ENCODE measurements at regions not wholly inside any gene's neighbourhood (a gene's known extent, or its start where the extent isn't known, plus 50 kb on each side); places are given as distances from the start of the nearest gene placed in this dataset.
A peak's percentile ranks its signal among the peaks of the same experiment; 100 is the strongest.
"Not testable (repeated sequence)": the region's sequence is repeated elsewhere in the genome, so short reads cannot be mapped to it uniquely, and the experiment has no call there.

- Mint-ChIP-seq H3K9me3 (no peaks in the 10 kb centered on the region), H3K27me3 (ENCODE audit: insufficient read depth) (no peaks in the 10 kb centered on the region; the same call in 1 of the 2 replicates), H3K4me1 (ENCODE audit: low read depth) (no peaks in the 10 kb centered on the region), H3K27ac (no peak overlapping the region), H3K4me3 (no peak overlapping the region), H3K36me3 (ENCODE audit: low read depth) (no peaks in the 10 kb centered on the region)
- peak; percentile 13 for DNase-seq
- TF ChIP-seq, protein P1, sequence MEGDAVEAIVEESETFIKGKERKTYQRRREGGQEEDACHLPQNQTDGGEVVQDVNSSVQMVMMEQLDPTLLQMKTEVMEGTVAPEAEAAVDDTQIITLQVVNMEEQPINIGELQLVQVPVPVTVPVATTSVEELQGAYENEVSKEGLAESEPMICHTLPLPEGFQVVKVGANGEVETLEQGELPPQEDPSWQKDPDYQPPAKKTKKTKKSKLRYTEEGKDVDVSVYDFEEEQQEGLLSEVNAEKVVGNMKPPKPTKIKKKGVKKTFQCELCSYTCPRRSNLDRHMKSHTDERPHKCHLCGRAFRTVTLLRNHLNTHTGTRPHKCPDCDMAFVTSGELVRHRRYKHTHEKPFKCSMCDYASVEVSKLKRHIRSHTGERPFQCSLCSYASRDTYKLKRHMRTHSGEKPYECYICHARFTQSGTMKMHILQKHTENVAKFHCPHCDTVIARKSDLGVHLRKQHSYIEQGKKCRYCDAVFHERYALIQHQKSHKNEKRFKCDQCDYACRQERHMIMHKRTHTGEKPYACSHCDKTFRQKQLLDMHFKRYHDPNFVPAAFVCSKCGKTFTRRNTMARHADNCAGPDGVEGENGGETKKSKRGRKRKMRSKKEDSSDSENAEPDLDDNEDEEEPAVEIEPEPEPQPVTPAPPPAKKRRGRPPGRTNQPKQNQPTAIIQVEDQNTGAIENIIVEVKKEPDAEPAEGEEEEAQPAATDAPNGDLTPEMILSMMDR (IDR thresholded peaks at IDR 0.05) = peak; percentile 75
These were observed 76.0 kb downstream of the SPIN4 start for GRCh38 chrX:63275127-63275526.

GRCh38 chrX:63270873-63271272 is 80.3 kb downstream of the SPIN4 start:
- no peaks in the 10 kb centered on the region for H3K9me3 Mint-ChIP-seq
- H3K27ac Mint-ChIP-seq = no peak overlapping the region
- H3K36me3 Mint-ChIP-seq (ENCODE audit: low read depth) = no peaks in the 10 kb centered on the region
- no peak overlapping the region for H3K4me3 Mint-ChIP-seq
- H3K4me1 Mint-ChIP-seq (ENCODE audit: low read depth) = no peaks in the 10 kb centered on the region
- TF ChIP-seq, protein P1 (IDR thresholded peaks at IDR 0.05) = no peak
- H3K27me3 Mint-ChIP-seq (ENCODE audit: insufficient read depth) = no peaks in the 10 kb centered on the region; the same call in 1 of the 2 replicates
- no peak for DNase-seq

DNA sequence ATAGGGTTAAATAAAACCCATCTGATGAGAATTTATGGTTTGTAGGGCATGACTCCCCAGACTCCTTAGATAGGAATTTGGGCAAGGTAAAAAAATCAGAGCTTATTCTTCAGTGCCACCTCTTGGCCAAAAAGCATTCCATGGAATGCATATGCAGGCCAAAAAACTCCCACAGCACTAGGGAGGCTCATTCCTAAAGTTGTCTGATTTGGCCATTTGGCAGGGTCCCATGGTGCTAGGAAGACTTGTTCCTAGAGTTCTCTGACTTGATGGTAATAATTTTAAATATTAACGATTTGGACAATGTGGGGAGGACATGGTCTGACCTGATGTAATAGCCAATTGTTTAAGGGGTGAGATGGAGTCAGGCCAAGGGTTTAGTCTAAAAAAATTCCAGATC is 93.0 kb downstream of the SPIN4 start:
- Mint-ChIP-seq H3K9me3 (no peaks in the 10 kb centered on the region), H3K27ac (no peak overlapping the region), H3K4me1 (ENCODE audit: low read depth) (peaks cover 10% of the 10 kb centered on the region), H3K4me3 (no peak overlapping the region), H3K36me3 (ENCODE audit: low read depth) (no peaks in the 10 kb centered on the region), H3K27me3 (ENCODE audit: insufficient read depth) (no peaks in the 10 kb centered on the region)
- TF ChIP-seq, protein P1 (IDR thresholded peaks at IDR 0.05) = no peak
- DNase-seq = no peak

DNA sequence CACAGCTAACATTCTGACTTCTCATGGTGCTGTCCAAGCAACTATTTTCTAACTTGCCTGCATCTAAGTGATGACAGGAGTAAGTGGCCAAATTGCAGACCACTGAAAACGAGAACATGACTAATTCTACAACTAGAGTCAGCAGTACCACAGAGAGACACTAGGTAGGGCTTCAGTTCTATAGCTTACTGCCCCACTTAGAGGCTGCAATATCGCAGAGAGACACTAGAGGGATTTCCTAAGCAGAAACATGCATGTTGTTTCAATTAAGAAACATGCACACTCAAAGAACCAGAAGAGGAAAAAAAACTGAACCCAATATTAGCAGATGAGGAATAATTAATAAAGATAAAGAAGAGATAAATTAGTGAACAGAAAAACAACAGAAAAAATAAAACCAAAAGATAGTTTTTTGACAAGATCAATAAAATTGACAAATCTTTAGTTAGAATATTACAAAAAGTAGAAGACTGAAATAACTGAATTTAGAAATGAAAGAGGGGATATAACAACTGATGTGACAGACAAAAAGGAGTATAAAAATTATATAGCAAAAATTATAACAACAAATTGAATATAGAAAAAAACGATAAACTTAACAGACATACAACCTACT is 100.8 kb downstream of the SPIN4 start:
- H3K9me3 Mint-ChIP-seq = no peaks in the 10 kb centered on the region
- H3K27ac Mint-ChIP-seq = no peak overlapping the region
- DNase-seq = peak; percentile 78
- H3K4me1 Mint-ChIP-seq (ENCODE audit: low read depth) = peaks cover 20% of the 10 kb centered on the region
- TF ChIP-seq, protein P1 (IDR thresholded peaks at IDR 0.05) = peak; percentile 83
- H3K36me3 Mint-ChIP-seq (ENCODE audit: low read depth) = no peaks in the 10 kb centered on the region
- H3K4me3 Mint-ChIP-seq = no peak overlapping the region
- no peaks in the 10 kb centered on the region for H3K27me3 Mint-ChIP-seq (ENCODE audit: insufficient read depth)

DNA sequence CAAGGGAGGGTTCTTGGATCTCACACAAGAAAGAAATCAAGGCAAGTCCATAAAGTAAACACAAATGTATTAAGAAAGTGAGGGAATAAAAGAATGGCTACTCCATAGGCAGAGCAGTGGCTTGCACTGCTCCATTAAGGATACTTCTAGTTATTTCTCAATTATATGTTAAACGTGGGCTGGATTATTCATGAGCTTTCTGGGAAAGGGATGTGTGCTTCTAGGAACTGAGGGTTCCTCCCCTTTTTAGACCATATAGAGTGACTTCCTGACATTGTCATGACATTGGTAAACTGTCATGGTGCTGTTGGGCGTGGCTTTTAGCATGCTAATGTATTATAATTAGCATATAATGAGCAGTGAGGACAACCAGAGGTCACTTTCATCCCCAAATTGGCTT is 108.4 kb downstream of the SPIN4 start:
- not testable (repeated sequence) for H3K36me3 Mint-ChIP-seq (ENCODE audit: low read depth); H3K4me1 Mint-ChIP-seq (ENCODE audit: low read depth); H3K9me3 Mint-ChIP-seq; H3K27ac Mint-ChIP-seq; DNase-seq; H3K4me3 Mint-ChIP-seq; H3K27me3 Mint-ChIP-seq (ENCODE audit: insufficient read depth)

- H3K9me3 Mint-ChIP-seq; H3K27me3 Mint-ChIP-seq (ENCODE audit: insufficient read depth); H3K27ac Mint-ChIP-seq; DNase-seq; H3K36me3 Mint-ChIP-seq (ENCODE audit: low read depth); H3K4me3 Mint-ChIP-seq; H3K4me1 Mint-ChIP-seq (ENCODE audit: low read depth): not testable (repeated sequence)
These were observed 115.2 kb downstream of the SPIN4 start for GRCh38 chrX:63235963-63236362.

DNA sequence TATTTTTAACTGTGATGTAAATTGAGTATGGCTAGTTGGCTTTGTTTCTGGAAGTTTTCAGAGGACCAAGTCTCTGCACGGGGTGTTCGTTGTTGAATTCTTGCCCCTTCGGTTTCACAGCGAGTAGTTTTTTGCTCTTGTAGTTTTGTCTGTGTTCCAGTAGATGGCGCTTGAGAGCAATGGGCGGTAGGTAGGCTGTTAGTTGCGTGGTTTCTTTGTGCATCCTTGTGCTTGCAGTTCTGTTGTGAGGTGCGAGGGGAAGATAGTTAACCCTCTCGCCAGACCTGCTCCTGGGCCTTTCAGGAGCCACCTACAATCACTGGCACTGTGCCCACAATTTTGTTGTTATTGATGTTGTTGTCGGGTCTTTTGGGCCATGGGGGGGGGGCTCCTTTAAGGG is 118.1 kb downstream of the SPIN4 start:
- not testable (repeated sequence) for H3K27me3 Mint-ChIP-seq (ENCODE audit: insufficient read depth); DNase-seq; H3K27ac Mint-ChIP-seq; H3K4me3 Mint-ChIP-seq; H3K9me3 Mint-ChIP-seq; H3K4me1 Mint-ChIP-seq (ENCODE audit: low read depth); H3K36me3 Mint-ChIP-seq (ENCODE audit: low read depth)

DNA sequence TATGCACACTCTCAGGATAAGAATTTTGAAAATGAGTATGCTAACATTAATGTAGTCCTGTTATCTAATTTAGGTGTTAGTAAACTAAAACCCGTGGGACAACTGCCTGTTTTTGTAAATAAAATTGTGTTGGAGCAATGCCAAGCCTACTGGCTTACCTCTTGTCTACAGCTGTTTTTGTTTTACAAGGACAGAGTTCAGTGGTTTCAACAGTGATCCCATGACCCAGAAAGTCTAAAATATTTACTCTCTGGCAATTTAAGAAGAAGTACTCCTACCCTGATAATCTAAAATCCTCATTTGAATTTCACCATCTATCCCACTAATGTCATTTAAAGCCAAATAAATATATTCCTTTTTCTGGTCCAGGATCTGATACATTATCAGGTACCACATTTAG is 132.9 kb downstream of the SPIN4 start:
- H3K27me3 Mint-ChIP-seq (ENCODE audit: insufficient read depth); H3K4me3 Mint-ChIP-seq; H3K27ac Mint-ChIP-seq; H3K4me1 Mint-ChIP-seq (ENCODE audit: low read depth); H3K9me3 Mint-ChIP-seq; H3K36me3 Mint-ChIP-seq (ENCODE audit: low read depth); DNase-seq: not testable (repeated sequence)

GRCh38 chrX:63217549-63217948 is 133.6 kb downstream of the SPIN4 start:
- H3K4me3 Mint-ChIP-seq; H3K27me3 Mint-ChIP-seq (ENCODE audit: insufficient read depth); DNase-seq; H3K4me1 Mint-ChIP-seq (ENCODE audit: low read depth); H3K9me3 Mint-ChIP-seq; H3K27ac Mint-ChIP-seq; H3K36me3 Mint-ChIP-seq (ENCODE audit: low read depth): not testable (repeated sequence)

GRCh38 chrX:63209645-63210044 is 141.5 kb downstream of the SPIN4 start:
- not testable (repeated sequence) for H3K27ac Mint-ChIP-seq; H3K27me3 Mint-ChIP-seq (ENCODE audit: insufficient read depth); DNase-seq; H3K9me3 Mint-ChIP-seq; H3K36me3 Mint-ChIP-seq (ENCODE audit: low read depth); H3K4me1 Mint-ChIP-seq (ENCODE audit: low read depth); H3K4me3 Mint-ChIP-seq
